Aorta (tissue), 5 donors: ENCODE measurements at regions not wholly inside any gene's neighbourhood (a gene's known extent, or its start where the extent isn't known, plus 50 kb on each side); places are given as distances from the start of the nearest gene placed in this dataset.
A peak's percentile ranks its signal among the peaks of the same experiment; 100 is the strongest.

Experiments
- ATAC-seq: fragments of 200-7000 bp; cut with Tn5 transposase; one replicate; pipeline ENCODE4 v1.9.1; 2022; ENCODE audit warnings: moderate library complexity; ENCODE audit not compliant: low FRiP score
- DNase-seq, 2 donors: peaks; one replicate each; pipeline ENCODE4 v3.0.0-alpha.2; 2020
- H3K27ac ChIP-seq, 2 donors: one replicate each; pipeline ENCODE4 v1.5.1; 2013; ENCODE audit warnings: low read length in 2 of 2, mild to moderate bottlenecking in 2 of 2, moderate library complexity in 2 of 2, control low read depth in 1 of 2, inconsistent platforms in 1 of 2, low read depth in 1 of 2
- H3K27me3 ChIP-seq, 2 donors: one replicate each; pipeline ENCODE4 v1.6.1; 2013; ENCODE audit warnings: control low read depth in 1 of 2, low read length in 1 of 2, mild to moderate bottlenecking in 1 of 2, moderate library complexity in 1 of 2; ENCODE audit not compliant: insufficient read depth in 2 of 2, control insufficient read depth in 1 of 2
- H3K36me3 ChIP-seq, 2 donors: one replicate each; pipeline ENCODE4 v1.6.1; 2013; ENCODE audit warnings: control low read depth in 1 of 2, low read length in 1 of 2, mild to moderate bottlenecking in 1 of 2; ENCODE audit not compliant: insufficient read depth in 2 of 2, control insufficient read depth in 1 of 2
- H3K4me1 ChIP-seq, 2 donors: one replicate each; pipeline ENCODE4 v1.6.1; 2013; ENCODE audit warnings: low read length in 2 of 2, control low read depth in 1 of 2, mild to moderate bottlenecking in 1 of 2, moderate library complexity in 1 of 2; ENCODE audit not compliant: insufficient read depth in 2 of 2, control insufficient read depth in 1 of 2
- H3K4me3 ChIP-seq, 2 donors: one replicate each; pipeline ENCODE4 v1.5.1; 2013; ENCODE audit warnings: low read length in 2 of 2, control low read depth in 1 of 2, mild to moderate bottlenecking in 1 of 2
- H3K9me3 ChIP-seq: one replicate; pipeline ENCODE4 v1.6.1; 2013; ENCODE audit warnings: mild to moderate bottlenecking, low read length; ENCODE audit not compliant: control insufficient read depth
- WGBS, 2 donors: extraction: QIAGEN DNeasy Blood & Tissue Kit; methylation state at CpG; one replicate each; pipeline ENCODE4 v1.1.7; 2013; 5-methylcytosine and 5-hydroxymethylcytosine counted together
- intact Hi-C, 2 donors: fragments of 100-400 bp; cut with DNase I; formaldehyde crosslinking; loops; one replicate each; pipeline versions ENCODE4 v1.14.2 to v1.15.0; 2022
- donor health status: healthy with polysubstance abuse.
- donor health status: Bipolar disorder and iron deficiency.
- donor health status: DM: no; HTN: no; CAD: no.
- donor health status: DM: no; HTN: no; CAD: no.
- donor health status: DM: yes; HTN: yes; CAD: no.

- ATAC-seq (no peak), DNase-seq (no peak)
- Histone ChIP-seq H3K36me3 (no peaks in the 10 kb centered on the region), H3K9me3 (no peaks in the 10 kb centered on the region), H3K27me3 (no peaks in the 10 kb centered on the region), H3K4me1 (no peaks in the 10 kb centered on the region), H3K4me3 (no peak overlapping the region), H3K27ac (no peak overlapping the region)
- intact Hi-C loops, result no loop called here
- WGBS, 2 donors, result 92 to 99% methylated on average over 1 of the region's 1 CpG
These were observed 152.2 kb upstream of the SLC24A5 start for GRCh38 chr15:47968593-47968992.

- WGBS, 2 donors, result 90 to 92% methylated on average over 4 of the region's 4 CpGs
- Histone ChIP-seq H3K4me3 (no peak overlapping the region), H3K27ac (no peak overlapping the region), H3K36me3 (no peaks in the 10 kb centered on the region), H3K4me1 (no peaks in the 10 kb centered on the region), H3K27me3 (no peaks in the 10 kb centered on the region), H3K9me3 (no peaks in the 10 kb centered on the region)
- DNase-seq (no peak), ATAC-seq (no peak)
- intact Hi-C loops, result no loop called here
These were observed 149.2 kb upstream of the SLC24A5 start for GRCh38 chr15:47971637-47972036.

GRCh38 chr15:47972738-47973137, 148.1 kb upstream of the SLC24A5 start:
- no peak for ATAC-seq
- no peak overlapping the region for H3K4me3 ChIP-seq
- WGBS, 2 donors, result 81 to 86% methylated on average over 3 of the region's 3 CpGs

GRCh38 chr15:47974724-47975123, 146.1 kb upstream of the SLC24A5 start:
- Histone ChIP-seq H3K36me3 (no peaks in the 10 kb centered on the region), H3K4me3 (no peak overlapping the region), H3K9me3 (no peaks in the 10 kb centered on the region), H3K27me3 (no peaks in the 10 kb centered on the region), H3K4me1 (no peaks in the 10 kb centered on the region), H3K27ac (no peak overlapping the region)
- intact Hi-C loops, result no loop called here
- 42 to 47% methylated on average over 1 of the region's 1 CpG for WGBS, 2 donors
- no peak for DNase-seq
- no peak for ATAC-seq

More at GRCh38 chr15:47972738-47973137, 148.1 kb upstream of the SLC24A5 start:
- no peaks in the 10 kb centered on the region for H3K4me1 ChIP-seq
- DNase-seq, result no peak
- no peaks in the 10 kb centered on the region for H3K36me3 ChIP-seq
- H3K9me3 ChIP-seq, result no peaks in the 10 kb centered on the region
- H3K27ac ChIP-seq, result no peak overlapping the region
- intact Hi-C loops, result no loop called here
- no peaks in the 10 kb centered on the region for H3K27me3 ChIP-seq

- H3K27me3 ChIP-seq, result no peaks in the 10 kb centered on the region
- H3K36me3 ChIP-seq, result no peaks in the 10 kb centered on the region
- DNase-seq, result no peak
- H3K9me3 ChIP-seq, result no peaks in the 10 kb centered on the region
- no peaks in the 10 kb centered on the region for H3K4me1 ChIP-seq
- no peak for ATAC-seq
- no peak overlapping the region for H3K4me3 ChIP-seq
- intact Hi-C loops, result no loop called here
- no peak overlapping the region for H3K27ac ChIP-seq
These were observed 145.4 kb upstream of the SLC24A5 start for GRCh38 chr15:47975427-47975826.

GRCh38 chr15:47983533-47983932, 137.3 kb upstream of the SLC24A5 start:
- no peaks in the 10 kb centered on the region for H3K27me3 ChIP-seq
- 67 to 68% methylated on average over 8 of the region's 8 CpGs for WGBS, 2 donors
- H3K9me3 ChIP-seq, result no peaks in the 10 kb centered on the region
- no peak overlapping the region for H3K27ac ChIP-seq
- no peak overlapping the region for H3K4me3 ChIP-seq
- no peaks in the 10 kb centered on the region for H3K4me1 ChIP-seq
- intact Hi-C loops, result loop anchor here in 1 of 2 donors (10.0 kb wide), 1 partner anchor 509 kb away; no protein-coding TSS in a partner anchor
- no peak for ATAC-seq
- no peak for DNase-seq
- H3K36me3 ChIP-seq, result no peaks in the 10 kb centered on the region

- Histone ChIP-seq H3K9me3 (no peaks in the 10 kb centered on the region), H3K36me3 (no peaks in the 10 kb centered on the region), H3K27me3 (no peaks in the 10 kb centered on the region), H3K27ac (no peak overlapping the region), H3K4me1 (no peaks in the 10 kb centered on the region), H3K4me3 (no peak overlapping the region)
- 89 to 91% methylated on average over 4 of the region's 4 CpGs for WGBS, 2 donors
- no peak for ATAC-seq
- intact Hi-C loops, result loop anchor here (5.0 to 10.0 kb wide), 3 partner anchors 263 to 511 kb away; no protein-coding TSS in a partner anchor
- no peak for DNase-seq
These were observed 135.2 kb upstream of the SLC24A5 start for GRCh38 chr15:47985568-47985967.

GRCh38 chr15:47987461-47987860, 133.3 kb upstream of the SLC24A5 start:
- WGBS, 2 donors, result 88 to 93% methylated on average over 4 of the region's 4 CpGs
- no peak for DNase-seq
- intact Hi-C loops, result loop anchor here (5.0 to 10.0 kb wide), 3 partner anchors 265 to 513 kb away; no protein-coding TSS in a partner anchor
- no peak overlapping the region for H3K27ac ChIP-seq
- H3K9me3 ChIP-seq, result no peaks in the 10 kb centered on the region
- no peaks in the 10 kb centered on the region for H3K36me3 ChIP-seq
- ATAC-seq, result no peak
- H3K4me1 ChIP-seq, result no peaks in the 10 kb centered on the region
- H3K27me3 ChIP-seq, result no peaks in the 10 kb centered on the region
- H3K4me3 ChIP-seq, result no peak overlapping the region

- intact Hi-C loops, result loop anchor here (2.0 to 10.0 kb wide), 4 partner anchors 266 to 791 kb away; no protein-coding TSS in a partner anchor
- no peaks in the 10 kb centered on the region for H3K9me3 ChIP-seq
- ATAC-seq (peak; percentile 87), DNase-seq (no peak)
- H3K4me3 ChIP-seq, result no peak overlapping the region
- H3K4me1 ChIP-seq, result no peaks in the 10 kb centered on the region
- no peaks in the 10 kb centered on the region for H3K36me3 ChIP-seq
- no peaks in the 10 kb centered on the region for H3K27me3 ChIP-seq
- 56 to 57% methylated on average over 3 of the region's 3 CpGs for WGBS, 2 donors
- H3K27ac ChIP-seq, result no peak overlapping the region
These were observed 132.8 kb upstream of the SLC24A5 start for GRCh38 chr15:47987908-47988532.
